ENCODE measurements at regions not wholly inside any gene's neighbourhood (a gene's known extent, or its start where the extent isn't known, plus 50 kb on each side); places are given as distances from the start of the nearest gene placed in this dataset.

GRCh38 chr11:88398372-88398771 lies 60.8 kb upstream of the CTSC start:
- TF ChIP-seq CTCF (IDR thresholded peaks at IDR 0.05) (no peak), POLR2A (IDR thresholded peaks at IDR 0.05) (no peak), POLR2AphosphoS5 (IDR thresholded peaks at IDR 0.05) (no peak), EP300 (IDR thresholded peaks at IDR 0.05) (no peak)
